WTC11 (cell line): ENCODE measurements at regions not wholly inside any gene's neighbourhood (a gene's known extent, or its start where the extent isn't known, plus 50 kb on each side); places are given as distances from the start of the nearest gene placed in this dataset.

Experiments
- ATAC-seq: fragments of 200-7000 bp; cut with Tn5 transposase; 2 replicates; pipeline ENCODE4 v1.10.0; 2021; ENCODE audit warnings: mild to moderate bottlenecking, moderate library complexity
- CTCF ChIA-PET: fragments of 300-600 bp; sonication (Branson Sonifier 250); formaldehyde crosslinking; loops from one replicate; lab custom pipeline; 2021; ENCODE audit warnings: antibody characterized with exemption; lab: Charles Lee
- POLR2A ChIA-PET: fragments of 350-600 bp; sonication (Branson Sonifier 250); formaldehyde crosslinking; loops from one replicate; lab custom pipeline; 2021; ENCODE audit warnings: antibody characterized with exemption; lab: Charles Lee
- DNase-seq: peaks from one replicate; pipeline ENCODE4 v3.0.0; 2021; ENCODE audit warnings: low spot score
- H3K27ac Mint-ChIP-seq: 2 replicates; pipeline ENCODE4 v1.8.0; 2021; ENCODE audit warnings: mixed read lengths
- H3K27me3 Mint-ChIP-seq: 2 replicates; pipeline ENCODE4 v1.8.0; 2021; ENCODE audit warnings: low read depth, mild to moderate bottlenecking, moderate library complexity, mixed read lengths
- H3K36me3 Mint-ChIP-seq: 2 replicates; pipeline ENCODE4 v1.8.0; 2021; ENCODE audit warnings: mixed read lengths
- H3K4me1 Mint-ChIP-seq: 2 replicates; pipeline ENCODE4 v1.8.0; 2022; ENCODE audit warnings: mixed read lengths
- H3K4me3 Mint-ChIP-seq: 2 replicates; pipeline ENCODE4 v1.8.0; 2021; ENCODE audit warnings: mild to moderate bottlenecking, moderate library complexity, mixed read lengths
- H3K9me3 Mint-ChIP-seq: 2 replicates; pipeline ENCODE4 v1.8.0; 2021; ENCODE audit warnings: mixed read lengths
- ESRRA ChIP-seq: sonication (generic); formaldehyde crosslinking; IDR thresholded peaks from 2 replicates; pipeline ENCODE4 v1.8.1; 2022; ENCODE audit warnings: mild to moderate bottlenecking, missing genetic modification reagents, borderline replicate concordance
- FOXK1 ChIP-seq: sonication (generic); formaldehyde crosslinking; IDR thresholded peaks from 2 replicates; pipeline ENCODE4 v1.8.0; 2022; ENCODE audit warnings: mild to moderate bottlenecking, moderate library complexity, missing genetic modification reagents
- IRF2 ChIP-seq: sonication (generic); formaldehyde crosslinking; IDR thresholded peaks from 2 replicates; pipeline ENCODE4 v1.8.0; 2022; ENCODE audit warnings: low read depth, missing genetic modification reagents, borderline replicate concordance
- JAZF1 ChIP-seq: fragments of 250-450 bp; sonication (Bioruptor Pico); IDR thresholded peaks from 2 replicates; pipeline ENCODE4 v1.9.0; 2021; ENCODE audit warnings: moderate library complexity, mild to moderate bottlenecking, inconsistent platforms
- JUN ChIP-seq: sonication (generic); formaldehyde crosslinking; IDR thresholded peaks from 2 replicates; pipeline ENCODE4 v1.8.0; 2023; ENCODE audit warnings: mild to moderate bottlenecking, missing genetic modification reagents
- MXD4 ChIP-seq: fragments of 250-450 bp; sonication (Bioruptor Pico); IDR thresholded peaks from 2 replicates; pipeline ENCODE4 v1.8.0; 2021; ENCODE audit warnings: mild to moderate bottlenecking, moderate library complexity, borderline replicate concordance
- RORB ChIP-seq: fragments of 250-450 bp; sonication (Bioruptor Pico); IDR thresholded peaks from 2 replicates; pipeline ENCODE4 v1.9.0; 2021; ENCODE audit warnings: mild to moderate bottlenecking
- TEAD1 ChIP-seq: sonication (generic); formaldehyde crosslinking; IDR thresholded peaks from 2 replicates; pipeline ENCODE4 v1.8.0; 2022; ENCODE audit warnings: mild to moderate bottlenecking, missing genetic modification reagents
- ZBTB21 ChIP-seq: sonication (generic); formaldehyde crosslinking; IDR thresholded peaks from 2 replicates; pipeline ENCODE4 v1.8.1; 2023; ENCODE audit warnings: mild to moderate bottlenecking, missing genetic modification reagents, borderline replicate concordance
- ZNF121 ChIP-seq: sonication (generic); formaldehyde crosslinking; IDR thresholded peaks from 2 replicates; pipeline ENCODE4 v1.8.0; 2023; ENCODE audit warnings: missing genetic modification reagents
- ZNF138 ChIP-seq: sonication (generic); formaldehyde crosslinking; conservative IDR thresholded peaks from 2 replicates; pipeline ENCODE4 v1.8.1; 2022; ENCODE audit warnings: mild to moderate bottlenecking, moderate library complexity, missing genetic modification reagents
- ZNF263 ChIP-seq: sonication (generic); formaldehyde crosslinking; IDR thresholded peaks from 2 replicates; pipeline ENCODE4 v1.8.1; 2022; ENCODE audit warnings: low read depth, mild to moderate bottlenecking, moderate library complexity, missing genetic modification reagents
- TF ChIP-seq, protein P1 (sequence below): sonication (generic); formaldehyde crosslinking; IDR thresholded peaks from 2 replicates; pipeline ENCODE4 v1.8.1; 2023; ENCODE audit warnings: mild to moderate bottlenecking, missing genetic modification reagents
- TF ChIP-seq, protein P2 (sequence below): sonication (generic); formaldehyde crosslinking; IDR thresholded peaks from 2 replicates; pipeline ENCODE4 v1.8.1; 2023; ENCODE audit warnings: mild to moderate bottlenecking, missing genetic modification reagents, moderate library complexity
- TF ChIP-seq, protein P3 (sequence below): sonication (generic); formaldehyde crosslinking; IDR thresholded peaks from 2 replicates; pipeline ENCODE4 v1.8.1; 2022; ENCODE audit warnings: missing genetic modification reagents, borderline replicate concordance
- TF ChIP-seq, protein P4 (sequence below): fragments of 250-450 bp; sonication (Bioruptor Pico); IDR thresholded peaks from 2 replicates; pipeline ENCODE4 v1.9.0; 2021; ENCODE audit warnings: mild to moderate bottlenecking, borderline replicate concordance
- TF ChIP-seq, protein P5 (sequence below): fragments of 250-450 bp; sonication (Bioruptor Pico); IDR thresholded peaks from 2 replicates; pipeline ENCODE4 v1.9.0; 2021; ENCODE audit warnings: moderate library complexity, mild to moderate bottlenecking, inconsistent platforms, borderline replicate concordance
- TF ChIP-seq, protein P6 (sequence below): sonication (generic); formaldehyde crosslinking; IDR thresholded peaks from 2 replicates; pipeline ENCODE4 v1.8.0; 2022; ENCODE audit warnings: missing genetic modification reagents
- TF ChIP-seq, protein P7 (sequence below): sonication (generic); formaldehyde crosslinking; IDR thresholded peaks from 2 replicates; pipeline ENCODE4 v1.8.0; 2023; ENCODE audit warnings: mild to moderate bottlenecking, missing genetic modification reagents
- TF ChIP-seq, protein P8 (sequence below): fragments of 250-450 bp; sonication (Bioruptor Pico); IDR thresholded peaks from 2 replicates; pipeline ENCODE4 v1.8.0; 2021; ENCODE audit warnings: mild to moderate bottlenecking

DNA sequence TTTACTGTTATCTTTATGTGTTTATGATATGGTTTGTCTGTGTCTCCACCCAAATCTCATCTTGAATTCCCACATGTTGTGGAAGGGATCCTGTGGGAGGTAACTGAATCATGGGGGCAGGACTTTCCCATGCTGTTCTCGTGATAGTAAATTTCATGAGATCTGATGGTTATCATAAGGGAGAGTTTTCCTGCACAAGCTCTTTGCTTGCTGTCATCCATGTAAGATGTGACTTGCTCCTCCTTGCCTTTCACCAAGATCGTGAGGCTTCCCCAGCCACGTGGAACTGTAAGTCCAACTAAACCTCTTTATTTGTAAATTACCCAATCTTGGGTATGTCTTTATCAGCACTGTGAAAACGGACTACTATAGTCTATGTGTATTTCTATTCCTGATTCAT, 539.0 kb downstream of the ARL4A start (continued):
- TF ChIP-seq ZNF138 (CRISPR knock-in tag) (no peak), JUN (CRISPR knock-in tag) (no peak), FOXK1 (no peak), IRF2 (no peak), ZNF263 (CRISPR knock-in tag) (no peak), TEAD1 (CRISPR knock-in tag) (no peak), MXD4 (CRISPR knock-in tag) (no peak)
- TF ChIP-seq, protein P1, sequence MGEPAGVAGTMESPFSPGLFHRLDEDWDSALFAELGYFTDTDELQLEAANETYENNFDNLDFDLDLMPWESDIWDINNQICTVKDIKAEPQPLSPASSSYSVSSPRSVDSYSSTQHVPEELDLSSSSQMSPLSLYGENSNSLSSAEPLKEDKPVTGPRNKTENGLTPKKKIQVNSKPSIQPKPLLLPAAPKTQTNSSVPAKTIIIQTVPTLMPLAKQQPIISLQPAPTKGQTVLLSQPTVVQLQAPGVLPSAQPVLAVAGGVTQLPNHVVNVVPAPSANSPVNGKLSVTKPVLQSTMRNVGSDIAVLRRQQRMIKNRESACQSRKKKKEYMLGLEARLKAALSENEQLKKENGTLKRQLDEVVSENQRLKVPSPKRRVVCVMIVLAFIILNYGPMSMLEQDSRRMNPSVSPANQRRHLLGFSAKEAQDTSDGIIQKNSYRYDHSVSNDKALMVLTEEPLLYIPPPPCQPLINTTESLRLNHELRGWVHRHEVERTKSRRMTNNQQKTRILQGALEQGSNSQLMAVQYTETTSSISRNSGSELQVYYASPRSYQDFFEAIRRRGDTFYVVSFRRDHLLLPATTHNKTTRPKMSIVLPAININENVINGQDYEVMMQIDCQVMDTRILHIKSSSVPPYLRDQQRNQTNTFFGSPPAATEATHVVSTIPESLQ (CRISPR knock-in tag), result no peak
- TF ChIP-seq, protein P2, sequence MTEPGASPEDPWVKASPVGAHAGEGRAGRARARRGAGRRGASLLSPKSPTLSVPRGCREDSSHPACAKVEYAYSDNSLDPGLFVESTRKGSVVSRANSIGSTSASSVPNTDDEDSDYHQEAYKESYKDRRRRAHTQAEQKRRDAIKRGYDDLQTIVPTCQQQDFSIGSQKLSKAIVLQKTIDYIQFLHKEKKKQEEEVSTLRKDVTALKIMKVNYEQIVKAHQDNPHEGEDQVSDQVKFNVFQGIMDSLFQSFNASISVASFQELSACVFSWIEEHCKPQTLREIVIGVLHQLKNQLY (CRISPR knock-in tag), result no peak
- TF ChIP-seq, protein P3, sequence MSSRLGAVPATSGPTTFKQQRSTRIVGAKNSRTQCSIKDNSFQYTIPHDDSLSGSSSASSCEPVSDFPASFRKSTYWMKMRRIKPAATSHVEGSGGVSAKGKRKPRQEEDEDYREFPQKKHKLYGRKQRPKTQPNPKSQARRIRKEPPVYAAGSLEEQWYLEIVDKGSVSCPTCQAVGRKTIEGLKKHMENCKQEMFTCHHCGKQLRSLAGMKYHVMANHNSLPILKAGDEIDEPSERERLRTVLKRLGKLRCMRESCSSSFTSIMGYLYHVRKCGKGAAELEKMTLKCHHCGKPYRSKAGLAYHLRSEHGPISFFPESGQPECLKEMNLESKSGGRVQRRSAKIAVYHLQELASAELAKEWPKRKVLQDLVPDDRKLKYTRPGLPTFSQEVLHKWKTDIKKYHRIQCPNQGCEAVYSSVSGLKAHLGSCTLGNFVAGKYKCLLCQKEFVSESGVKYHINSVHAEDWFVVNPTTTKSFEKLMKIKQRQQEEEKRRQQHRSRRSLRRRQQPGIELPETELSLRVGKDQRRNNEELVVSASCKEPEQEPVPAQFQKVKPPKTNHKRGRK (CRISPR knock-in tag), result no peak

DNA sequence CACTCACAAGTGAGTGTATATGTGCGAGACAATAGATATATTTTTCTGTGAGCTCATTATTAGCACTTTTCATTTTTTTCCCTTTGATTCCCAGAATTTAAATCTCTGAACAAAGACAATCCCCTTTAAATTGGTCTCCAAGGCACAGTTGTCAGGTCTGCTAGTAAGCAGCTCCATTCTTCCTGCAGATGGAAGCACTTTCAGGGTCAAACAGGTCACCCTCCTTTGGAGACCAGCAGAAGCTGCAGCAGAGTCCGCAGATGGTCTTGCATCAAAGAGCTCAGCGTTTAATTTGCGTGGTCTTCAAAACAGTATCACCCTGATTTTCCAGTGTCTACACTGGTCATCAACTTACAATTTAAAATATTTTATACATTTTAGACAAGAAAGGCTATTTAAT, 543.8 kb downstream of the ARL4A start:
- POLR2A ChIA-PET, result interaction anchor here (0.5 kb wide), 1 partner anchor 136 kb away, joined by 6 read pairs; no protein-coding TSS in a partner anchor
- CTCF ChIA-PET, result interaction anchor here (1.1 kb wide), 3 partner anchors 545 to 556 kb away, joined by 3 to 4 read pairs (median 3); no protein-coding TSS in a partner anchor
- Mint-ChIP-seq H3K4me1 (no peaks in the 10 kb centered on the region), H3K4me3 (no peak overlapping the region), H3K9me3 (peaks cover 5% of the 10 kb centered on the region), H3K27ac (no peak overlapping the region), H3K27me3 (no peaks in the 10 kb centered on the region), H3K36me3 (no peaks in the 10 kb centered on the region)
- DNase-seq (no peak), ATAC-seq (no peak)
- no peak for TF ChIP-seq ZBTB21 (CRISPR knock-in tag)
- no peak for TF ChIP-seq JAZF1 (CRISPR knock-in tag)
- TF ChIP-seq, protein P4, sequence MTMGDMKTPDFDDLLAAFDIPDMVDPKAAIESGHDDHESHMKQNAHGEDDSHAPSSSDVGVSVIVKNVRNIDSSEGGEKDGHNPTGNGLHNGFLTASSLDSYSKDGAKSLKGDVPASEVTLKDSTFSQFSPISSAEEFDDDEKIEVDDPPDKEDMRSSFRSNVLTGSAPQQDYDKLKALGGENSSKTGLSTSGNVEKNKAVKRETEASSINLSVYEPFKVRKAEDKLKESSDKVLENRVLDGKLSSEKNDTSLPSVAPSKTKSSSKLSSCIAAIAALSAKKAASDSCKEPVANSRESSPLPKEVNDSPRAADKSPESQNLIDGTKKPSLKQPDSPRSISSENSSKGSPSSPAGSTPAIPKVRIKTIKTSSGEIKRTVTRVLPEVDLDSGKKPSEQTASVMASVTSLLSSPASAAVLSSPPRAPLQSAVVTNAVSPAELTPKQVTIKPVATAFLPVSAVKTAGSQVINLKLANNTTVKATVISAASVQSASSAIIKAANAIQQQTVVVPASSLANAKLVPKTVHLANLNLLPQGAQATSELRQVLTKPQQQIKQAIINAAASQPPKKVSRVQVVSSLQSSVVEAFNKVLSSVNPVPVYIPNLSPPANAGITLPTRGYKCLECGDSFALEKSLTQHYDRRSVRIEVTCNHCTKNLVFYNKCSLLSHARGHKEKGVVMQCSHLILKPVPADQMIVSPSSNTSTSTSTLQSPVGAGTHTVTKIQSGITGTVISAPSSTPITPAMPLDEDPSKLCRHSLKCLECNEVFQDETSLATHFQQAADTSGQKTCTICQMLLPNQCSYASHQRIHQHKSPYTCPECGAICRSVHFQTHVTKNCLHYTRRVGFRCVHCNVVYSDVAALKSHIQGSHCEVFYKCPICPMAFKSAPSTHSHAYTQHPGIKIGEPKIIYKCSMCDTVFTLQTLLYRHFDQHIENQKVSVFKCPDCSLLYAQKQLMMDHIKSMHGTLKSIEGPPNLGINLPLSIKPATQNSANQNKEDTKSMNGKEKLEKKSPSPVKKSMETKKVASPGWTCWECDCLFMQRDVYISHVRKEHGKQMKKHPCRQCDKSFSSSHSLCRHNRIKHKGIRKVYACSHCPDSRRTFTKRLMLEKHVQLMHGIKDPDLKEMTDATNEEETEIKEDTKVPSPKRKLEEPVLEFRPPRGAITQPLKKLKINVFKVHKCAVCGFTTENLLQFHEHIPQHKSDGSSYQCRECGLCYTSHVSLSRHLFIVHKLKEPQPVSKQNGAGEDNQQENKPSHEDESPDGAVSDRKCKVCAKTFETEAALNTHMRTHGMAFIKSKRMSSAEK (CRISPR knock-in tag), result no peak
- TF ChIP-seq, protein P5, sequence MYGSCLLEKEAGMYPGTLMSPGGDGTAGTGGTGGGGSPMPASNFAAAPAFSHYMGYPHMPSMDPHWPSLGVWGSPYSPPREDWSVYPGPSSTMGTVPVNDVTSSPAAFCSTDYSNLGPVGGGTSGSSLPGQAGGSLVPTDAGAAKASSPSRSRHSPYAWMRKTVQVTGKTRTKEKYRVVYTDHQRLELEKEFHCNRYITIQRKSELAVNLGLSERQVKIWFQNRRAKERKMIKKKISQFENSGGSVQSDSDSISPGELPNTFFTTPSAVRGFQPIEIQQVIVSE, result no peak
- no peak for TF ChIP-seq RORB
- TF ChIP-seq, protein P6, sequence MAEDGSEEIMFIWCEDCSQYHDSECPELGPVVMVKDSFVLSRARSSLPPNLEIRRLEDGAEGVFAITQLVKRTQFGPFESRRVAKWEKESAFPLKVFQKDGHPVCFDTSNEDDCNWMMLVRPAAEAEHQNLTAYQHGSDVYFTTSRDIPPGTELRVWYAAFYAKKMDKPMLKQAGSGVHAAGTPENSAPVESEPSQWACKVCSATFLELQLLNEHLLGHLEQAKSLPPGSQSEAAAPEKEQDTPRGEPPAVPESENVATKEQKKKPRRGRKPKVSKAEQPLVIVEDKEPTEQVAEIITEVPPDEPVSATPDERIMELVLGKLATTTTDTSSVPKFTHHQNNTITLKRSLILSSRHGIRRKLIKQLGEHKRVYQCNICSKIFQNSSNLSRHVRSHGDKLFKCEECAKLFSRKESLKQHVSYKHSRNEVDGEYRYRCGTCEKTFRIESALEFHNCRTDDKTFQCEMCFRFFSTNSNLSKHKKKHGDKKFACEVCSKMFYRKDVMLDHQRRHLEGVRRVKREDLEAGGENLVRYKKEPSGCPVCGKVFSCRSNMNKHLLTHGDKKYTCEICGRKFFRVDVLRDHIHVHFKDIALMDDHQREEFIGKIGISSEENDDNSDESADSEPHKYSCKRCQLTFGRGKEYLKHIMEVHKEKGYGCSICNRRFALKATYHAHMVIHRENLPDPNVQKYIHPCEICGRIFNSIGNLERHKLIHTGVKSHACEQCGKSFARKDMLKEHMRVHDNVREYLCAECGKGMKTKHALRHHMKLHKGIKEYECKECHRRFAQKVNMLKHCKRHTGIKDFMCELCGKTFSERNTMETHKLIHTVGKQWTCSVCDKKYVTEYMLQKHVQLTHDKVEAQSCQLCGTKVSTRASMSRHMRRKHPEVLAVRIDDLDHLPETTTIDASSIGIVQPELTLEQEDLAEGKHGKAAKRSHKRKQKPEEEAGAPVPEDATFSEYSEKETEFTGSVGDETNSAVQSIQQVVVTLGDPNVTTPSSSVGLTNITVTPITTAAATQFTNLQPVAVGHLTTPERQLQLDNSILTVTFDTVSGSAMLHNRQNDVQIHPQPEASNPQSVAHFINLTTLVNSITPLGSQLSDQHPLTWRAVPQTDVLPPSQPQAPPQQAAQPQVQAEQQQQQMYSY, result no peak
- TF ChIP-seq, protein P7, sequence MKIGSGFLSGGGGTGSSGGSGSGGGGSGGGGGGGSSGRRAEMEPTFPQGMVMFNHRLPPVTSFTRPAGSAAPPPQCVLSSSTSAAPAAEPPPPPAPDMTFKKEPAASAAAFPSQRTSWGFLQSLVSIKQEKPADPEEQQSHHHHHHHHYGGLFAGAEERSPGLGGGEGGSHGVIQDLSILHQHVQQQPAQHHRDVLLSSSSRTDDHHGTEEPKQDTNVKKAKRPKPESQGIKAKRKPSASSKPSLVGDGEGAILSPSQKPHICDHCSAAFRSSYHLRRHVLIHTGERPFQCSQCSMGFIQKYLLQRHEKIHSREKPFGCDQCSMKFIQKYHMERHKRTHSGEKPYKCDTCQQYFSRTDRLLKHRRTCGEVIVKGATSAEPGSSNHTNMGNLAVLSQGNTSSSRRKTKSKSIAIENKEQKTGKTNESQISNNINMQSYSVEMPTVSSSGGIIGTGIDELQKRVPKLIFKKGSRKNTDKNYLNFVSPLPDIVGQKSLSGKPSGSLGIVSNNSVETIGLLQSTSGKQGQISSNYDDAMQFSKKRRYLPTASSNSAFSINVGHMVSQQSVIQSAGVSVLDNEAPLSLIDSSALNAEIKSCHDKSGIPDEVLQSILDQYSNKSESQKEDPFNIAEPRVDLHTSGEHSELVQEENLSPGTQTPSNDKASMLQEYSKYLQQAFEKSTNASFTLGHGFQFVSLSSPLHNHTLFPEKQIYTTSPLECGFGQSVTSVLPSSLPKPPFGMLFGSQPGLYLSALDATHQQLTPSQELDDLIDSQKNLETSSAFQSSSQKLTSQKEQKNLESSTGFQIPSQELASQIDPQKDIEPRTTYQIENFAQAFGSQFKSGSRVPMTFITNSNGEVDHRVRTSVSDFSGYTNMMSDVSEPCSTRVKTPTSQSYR (CRISPR knock-in tag), result no peak
- TF ChIP-seq, protein P8, sequence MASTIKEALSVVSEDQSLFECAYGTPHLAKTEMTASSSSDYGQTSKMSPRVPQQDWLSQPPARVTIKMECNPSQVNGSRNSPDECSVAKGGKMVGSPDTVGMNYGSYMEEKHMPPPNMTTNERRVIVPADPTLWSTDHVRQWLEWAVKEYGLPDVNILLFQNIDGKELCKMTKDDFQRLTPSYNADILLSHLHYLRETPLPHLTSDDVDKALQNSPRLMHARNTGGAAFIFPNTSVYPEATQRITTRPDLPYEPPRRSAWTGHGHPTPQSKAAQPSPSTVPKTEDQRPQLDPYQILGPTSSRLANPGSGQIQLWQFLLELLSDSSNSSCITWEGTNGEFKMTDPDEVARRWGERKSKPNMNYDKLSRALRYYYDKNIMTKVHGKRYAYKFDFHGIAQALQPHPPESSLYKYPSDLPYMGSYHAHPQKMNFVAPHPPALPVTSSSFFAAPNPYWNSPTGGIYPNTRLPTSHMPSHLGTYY (CRISPR knock-in tag), result no peak
- no peak for TF ChIP-seq ZNF121 (CRISPR knock-in tag)
- TF ChIP-seq ESRRA (CRISPR knock-in tag), result no peak
